GM21737 (cell line): ENCODE measurements at regions not wholly inside any gene's neighbourhood (a gene's known extent, or its start where the extent isn't known, plus 50 kb on each side); places are given as distances from the start of the nearest gene placed in this dataset.

Experiments
- ATAC-seq: cut with Tn5 transposase; IDR thresholded peaks from one replicate; pipeline ENCODE4 v1.9.1; 2021; ENCODE audit warnings: mild to moderate bottlenecking, moderate library complexity; ENCODE audit not compliant: unreplicated experiment

- ATAC-seq = no peak
Measured at GRCh38 chr9:79945016-79945415, 373.3 kb downstream of the TLE4 start.

GRCh38 chr9:79940919-79941318, 369.2 kb downstream of the TLE4 start:
- no peak for ATAC-seq

- ATAC-seq = no peak
Measured at GRCh38 chr9:79939819-79940218, 368.1 kb downstream of the TLE4 start.

- no peak for ATAC-seq
Measured at GRCh38 chr9:79936336-79936735, 364.6 kb downstream of the TLE4 start.

- ATAC-seq = no peak
Measured at GRCh38 chr9:79929285-79929684, 357.5 kb downstream of the TLE4 start.

GRCh38 chr9:79928661-79929223, 357.0 kb downstream of the TLE4 start:
- no peak for ATAC-seq

GRCh38 chr9:79925326-79925725, 353.6 kb downstream of the TLE4 start:
- no peak for ATAC-seq

- ATAC-seq = no peak
Measured at GRCh38 chr9:79924836-79925235, 353.1 kb downstream of the TLE4 start.

GRCh38 chr9:79917421-79917820, 345.7 kb downstream of the TLE4 start:
- ATAC-seq = no peak

GRCh38 chr9:79913867-79914266, 342.1 kb downstream of the TLE4 start:
- ATAC-seq = no peak

GRCh38 chr9:79912318-79913070, 340.7 kb downstream of the TLE4 start:
- no peak for ATAC-seq

GRCh38 chr9:79911724-79912123, 340.0 kb downstream of the TLE4 start:
- no peak for ATAC-seq

- no peak for ATAC-seq
Measured at GRCh38 chr9:79902825-79903600, 331.2 kb downstream of the TLE4 start.

GRCh38 chr9:79900754-79901153, 329.0 kb downstream of the TLE4 start:
- no peak for ATAC-seq

GRCh38 chr9:79896390-79896980, 324.7 kb downstream of the TLE4 start:
- ATAC-seq = no peak

GRCh38 chr9:79895232-79895631, 323.5 kb downstream of the TLE4 start:
- no peak for ATAC-seq

GRCh38 chr9:79889369-79889768, 317.6 kb downstream of the TLE4 start:
- no peak for ATAC-seq

GRCh38 chr9:79885093-79885857, 313.5 kb downstream of the TLE4 start:
- no peak for ATAC-seq

- no peak for ATAC-seq
Measured at GRCh38 chr9:79884546-79884945, 312.8 kb downstream of the TLE4 start.

- peak; percentile 64 for ATAC-seq
Measured at GRCh38 chr9:79883073-79883645, 311.4 kb downstream of the TLE4 start.
